UCSD-AML1 (cell line): ENCODE measurements at regions not wholly inside any gene's neighbourhood (a gene's known extent, or its start where the extent isn't known, plus 50 kb on each side); places are given as distances from the start of the nearest gene placed in this dataset.

Experiments used
- DNase-seq: peaks from one replicate; lab custom pipeline; 2025; ENCODE audit not compliant: unreplicated experiment; lab: John Stamatoyannopoulos, UW

DNA sequence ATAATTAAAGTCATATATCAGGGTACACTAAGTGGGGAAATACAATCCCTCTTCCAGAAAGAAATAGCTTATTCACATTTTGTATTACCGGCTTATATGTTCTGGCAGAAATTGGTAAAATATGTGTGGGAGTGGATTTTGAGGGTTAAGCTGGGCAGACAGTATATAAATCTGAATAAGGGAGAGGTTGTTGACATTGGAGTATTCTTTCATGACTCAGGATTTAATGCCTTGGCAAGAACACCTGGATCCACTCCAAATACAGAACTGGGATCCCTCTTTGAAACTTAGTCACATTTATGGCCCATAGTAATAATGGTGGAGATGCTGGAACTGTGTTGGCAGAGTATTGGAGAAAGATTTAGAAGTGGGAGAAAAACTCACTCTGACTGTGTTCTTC, 54.3 kb upstream of the TET2 start:
- no peak for DNase-seq

DNA sequence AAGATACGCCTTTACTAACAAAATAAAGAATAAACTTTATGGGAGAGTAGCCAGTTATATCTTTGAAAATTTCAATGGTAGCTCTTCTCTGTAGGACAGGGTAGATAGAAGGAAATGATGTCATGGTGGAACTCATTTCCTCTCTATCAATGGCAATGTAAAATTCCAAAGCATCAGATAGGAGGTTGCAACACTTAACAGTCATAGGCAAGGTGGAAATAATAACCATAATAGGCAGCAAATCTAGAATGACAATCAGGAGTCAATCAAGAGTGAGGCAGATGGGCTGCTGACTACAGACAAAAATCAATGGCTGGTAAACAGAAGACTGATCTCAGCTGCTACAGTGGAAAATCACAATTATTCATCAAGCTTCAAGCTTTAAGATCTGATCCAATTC, 53.9 kb upstream of the TET2 start:
- DNase-seq: no peak

DNA sequence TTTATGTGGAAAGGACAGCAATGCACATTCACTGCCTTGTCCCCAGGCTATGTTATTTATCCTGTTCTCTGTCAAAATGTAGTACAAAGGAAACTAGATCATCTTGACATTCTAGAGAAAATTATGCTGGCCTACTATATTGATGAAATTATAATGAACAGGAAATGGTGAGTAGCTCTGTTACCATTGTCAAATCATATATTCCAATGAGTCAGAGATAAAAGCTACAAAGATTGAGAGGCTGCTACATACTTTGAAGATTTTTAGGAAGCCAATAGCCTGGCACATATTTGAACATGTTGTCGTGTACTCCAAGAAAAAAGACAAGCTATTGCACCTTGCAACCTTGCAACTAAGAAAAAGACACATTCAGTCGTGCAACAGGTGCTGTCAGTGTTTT, 52.7 kb upstream of the TET2 start:
- no peak for DNase-seq
